GM21381 (cell line): ENCODE measurements at regions not wholly inside any gene's neighbourhood (a gene's known extent, or its start where the extent isn't known, plus 50 kb on each side); places are given as distances from the start of the nearest gene placed in this dataset.
"Not testable (repeated sequence)": the region's sequence is repeated elsewhere in the genome, so short reads cannot be mapped to it uniquely, and the experiment has no call there.

ENCODE experiments used
- ATAC-seq: cut with Tn5 transposase; IDR thresholded peaks from one replicate; pipeline ENCODE4 v1.9.1; 2021; ENCODE audit warnings: mild to moderate bottlenecking, moderate library complexity; ENCODE audit not compliant: unreplicated experiment

- ATAC-seq, result no peak
These were observed 158.6 kb upstream of the ALG10B start for GRCh38 chr12:38157933-38158401.

GRCh38 chr12:38158428-38159091 lies 158.0 kb upstream of the ALG10B start:
- no peak for ATAC-seq

GRCh38 chr12:38159092-38159551 lies 157.5 kb upstream of the ALG10B start:
- no peak for ATAC-seq

GRCh38 chr12:38159591-38160317 lies 156.8 kb upstream of the ALG10B start:
- no peak for ATAC-seq

GRCh38 chr12:38160318-38161122 lies 156.1 kb upstream of the ALG10B start:
- ATAC-seq, result no peak

- ATAC-seq, result no peak
These were observed 155.2 kb upstream of the ALG10B start for GRCh38 chr12:38161123-38162000.

- ATAC-seq, result no peak
These were observed 154.6 kb upstream of the ALG10B start for GRCh38 chr12:38162013-38162412.

GRCh38 chr12:38162708-38163441 lies 153.7 kb upstream of the ALG10B start:
- ATAC-seq, result no peak

- no peak for ATAC-seq
These were observed 153.2 kb upstream of the ALG10B start for GRCh38 chr12:38163442-38163801.

- no peak for ATAC-seq
These were observed 150.3 kb upstream of the ALG10B start for GRCh38 chr12:38166225-38166624.

GRCh38 chr12:38175538-38175937 lies 141.0 kb upstream of the ALG10B start:
- ATAC-seq, result no peak

- ATAC-seq, result not testable (repeated sequence)
These were observed 133.0 kb upstream of the ALG10B start for GRCh38 chr12:38183617-38184016.

GRCh38 chr12:38197286-38197685 lies 119.3 kb upstream of the ALG10B start:
- ATAC-seq, result not testable (repeated sequence)

- ATAC-seq, result no peak
These were observed 114.9 kb upstream of the ALG10B start for GRCh38 chr12:38201461-38202276.

- no peak for ATAC-seq
These were observed 111.7 kb upstream of the ALG10B start for GRCh38 chr12:38204831-38205230.

- ATAC-seq, result no peak
These were observed 94.6 kb upstream of the ALG10B start for GRCh38 chr12:38222011-38222410.

GRCh38 chr12:38238328-38238727 lies 78.2 kb upstream of the ALG10B start:
- ATAC-seq, result not testable (repeated sequence)

GRCh38 chr12:38253778-38254177 lies 62.8 kb upstream of the ALG10B start:
- no peak for ATAC-seq

- ATAC-seq, result no peak
These were observed 58.2 kb upstream of the ALG10B start for GRCh38 chr12:38258411-38258810.
